Uterus (tissue), 3 donors: ENCODE measurements at regions not wholly inside any gene's neighbourhood (a gene's known extent, or its start where the extent isn't known, plus 50 kb on each side); places are given as distances from the start of the nearest gene placed in this dataset.
"Not testable (repeated sequence)": the region's sequence is repeated elsewhere in the genome, so short reads cannot be mapped to it uniquely, and the experiment has no call there.

Experiments
- DNase-seq, 2 donors: peaks; one replicate each; pipeline ENCODE4 v3.0.0-alpha.2; 2019 to 2020
- H3K27ac ChIP-seq, 2 donors: fragments of 200-600 bp; sonication (generic); 1 replicate in 1 of 2; 2 replicates in 1 of 2; pipeline ENCODE4 v1.5.1; 2016 to 2018
- H3K27me3 ChIP-seq, 2 donors: fragments of 200-600 bp; sonication (generic); one replicate each; pipeline ENCODE4 v1.5.1; 2018 to 2019; ENCODE audit warnings: control low read depth in 1 of 2
- H3K36me3 ChIP-seq, 2 donors: fragments of 200-600 bp; sonication (generic); one replicate each; pipeline ENCODE4 v1.5.1; 2019; ENCODE audit warnings: control low read depth in 1 of 2
- H3K4me1 ChIP-seq, 2 donors: fragments of 200-600 bp; sonication (generic); one replicate each; pipeline ENCODE4 v1.5.1; 2018 to 2019; ENCODE audit warnings: control low read depth in 1 of 2
- H3K4me3 ChIP-seq, 2 donors: fragments of 200-600 bp; sonication (generic); 1 replicate in 1 of 2; 2 replicates in 1 of 2; pipeline ENCODE4 v1.5.1; 2018 to 2019; ENCODE audit warnings: mild to moderate bottlenecking in 1 of 2
- H3K9me3 ChIP-seq, 2 donors: fragments of 200-600 bp; sonication (generic); one replicate each; pipeline ENCODE4 v1.5.1; 2019; ENCODE audit warnings: control low read depth in 1 of 2
- POLR2A ChIP-seq, 2 donors: fragments of 450-650 bp; IDR thresholded peaks; one replicate each; pipeline ENCODE4 v1.6.1; 2016; ENCODE audit warnings: antibody characterized with exemption in 2 of 2, mild to moderate bottlenecking in 1 of 2, moderate library complexity in 1 of 2
- intact Hi-C: fragments of 100-400 bp; cut with DNase I; formaldehyde crosslinking; loops from one replicate; pipeline ENCODE4 v1.15.1; 2023; ENCODE audit warnings: low total_unique reads
- TF ChIP-seq, protein P1 (sequence below), 4 experiments: fragments of 200-600 bp in 2 of 4; fragments of 450-650 bp in 2 of 4; sonication (generic) in 2 of 4; IDR thresholded peaks; one replicate each; pipeline ENCODE4 v1.5.1; 2016 to 2019; ENCODE audit warnings: antibody characterized with exemption in 4 of 4, mild to moderate bottlenecking in 2 of 4, moderate library complexity in 1 of 4
- donor health status: DM: yes; HTN: yes; CAD: no.

DNA sequence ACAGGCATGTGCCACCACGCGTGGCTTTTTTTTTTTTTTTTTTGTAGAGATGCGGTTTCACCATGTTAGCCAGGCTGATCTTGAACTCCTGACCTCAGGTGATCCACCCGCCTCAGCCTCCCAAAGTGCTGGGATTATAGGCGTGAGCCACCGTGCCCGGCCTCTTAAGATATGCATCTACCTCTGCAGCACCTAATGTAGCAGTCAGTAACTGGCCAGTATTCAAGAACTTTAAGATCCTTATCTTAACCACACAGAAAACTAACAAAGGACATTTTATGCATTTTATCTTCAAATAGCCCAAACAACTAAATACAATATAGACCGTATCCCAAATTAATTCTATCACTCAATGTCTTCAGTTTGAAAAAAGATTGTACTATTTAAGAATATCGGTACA, 618.7 kb downstream of the TLE1 start:
- Histone ChIP-seq H3K36me3 (no peaks in the 10 kb centered on the region), H3K4me3 (no peak overlapping the region), H3K9me3 (no peaks in the 10 kb centered on the region), H3K4me1 (no peaks in the 10 kb centered on the region), H3K27ac (no peak overlapping the region), H3K27me3 (no peaks in the 10 kb centered on the region)
- intact Hi-C loops, result no loop called here
- no peak for TF ChIP-seq POLR2A (IDR thresholded peaks at IDR 0.05)
- TF ChIP-seq, protein P1, sequence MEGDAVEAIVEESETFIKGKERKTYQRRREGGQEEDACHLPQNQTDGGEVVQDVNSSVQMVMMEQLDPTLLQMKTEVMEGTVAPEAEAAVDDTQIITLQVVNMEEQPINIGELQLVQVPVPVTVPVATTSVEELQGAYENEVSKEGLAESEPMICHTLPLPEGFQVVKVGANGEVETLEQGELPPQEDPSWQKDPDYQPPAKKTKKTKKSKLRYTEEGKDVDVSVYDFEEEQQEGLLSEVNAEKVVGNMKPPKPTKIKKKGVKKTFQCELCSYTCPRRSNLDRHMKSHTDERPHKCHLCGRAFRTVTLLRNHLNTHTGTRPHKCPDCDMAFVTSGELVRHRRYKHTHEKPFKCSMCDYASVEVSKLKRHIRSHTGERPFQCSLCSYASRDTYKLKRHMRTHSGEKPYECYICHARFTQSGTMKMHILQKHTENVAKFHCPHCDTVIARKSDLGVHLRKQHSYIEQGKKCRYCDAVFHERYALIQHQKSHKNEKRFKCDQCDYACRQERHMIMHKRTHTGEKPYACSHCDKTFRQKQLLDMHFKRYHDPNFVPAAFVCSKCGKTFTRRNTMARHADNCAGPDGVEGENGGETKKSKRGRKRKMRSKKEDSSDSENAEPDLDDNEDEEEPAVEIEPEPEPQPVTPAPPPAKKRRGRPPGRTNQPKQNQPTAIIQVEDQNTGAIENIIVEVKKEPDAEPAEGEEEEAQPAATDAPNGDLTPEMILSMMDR (IDR thresholded peaks at IDR 0.05), result no peak
- no peak for DNase-seq

DNA sequence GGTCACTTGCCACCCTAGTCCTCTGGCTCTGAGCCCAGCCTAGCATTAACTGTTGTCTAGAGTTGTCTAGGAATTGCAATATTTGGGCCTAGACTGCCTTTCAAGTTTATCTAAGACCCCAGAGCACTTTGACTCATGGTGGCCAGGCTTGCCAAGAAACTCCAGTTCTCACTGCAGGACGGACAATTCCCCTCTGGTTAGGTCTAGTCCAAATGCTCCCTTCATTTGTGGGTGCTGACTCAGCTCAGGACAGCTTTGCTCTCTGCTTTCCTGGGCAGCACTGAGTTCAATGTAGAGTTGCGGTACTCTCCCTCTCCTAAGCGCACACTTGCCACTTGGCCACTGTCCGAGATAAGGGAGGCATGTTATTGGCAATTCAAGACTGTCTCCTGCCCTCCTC, 619.4 kb downstream of the TLE1 start:
- DNase-seq, result no peak
- Histone ChIP-seq H3K4me1 (no peaks in the 10 kb centered on the region), H3K4me3 (no peak overlapping the region), H3K9me3 (no peaks in the 10 kb centered on the region), H3K27ac (no peak overlapping the region), H3K27me3 (no peaks in the 10 kb centered on the region), H3K36me3 (no peaks in the 10 kb centered on the region)
- intact Hi-C loops, result no loop called here
- TF ChIP-seq, protein P1 (IDR thresholded peaks at IDR 0.05), result no peak
- TF ChIP-seq POLR2A (IDR thresholded peaks at IDR 0.05), result no peak

DNA sequence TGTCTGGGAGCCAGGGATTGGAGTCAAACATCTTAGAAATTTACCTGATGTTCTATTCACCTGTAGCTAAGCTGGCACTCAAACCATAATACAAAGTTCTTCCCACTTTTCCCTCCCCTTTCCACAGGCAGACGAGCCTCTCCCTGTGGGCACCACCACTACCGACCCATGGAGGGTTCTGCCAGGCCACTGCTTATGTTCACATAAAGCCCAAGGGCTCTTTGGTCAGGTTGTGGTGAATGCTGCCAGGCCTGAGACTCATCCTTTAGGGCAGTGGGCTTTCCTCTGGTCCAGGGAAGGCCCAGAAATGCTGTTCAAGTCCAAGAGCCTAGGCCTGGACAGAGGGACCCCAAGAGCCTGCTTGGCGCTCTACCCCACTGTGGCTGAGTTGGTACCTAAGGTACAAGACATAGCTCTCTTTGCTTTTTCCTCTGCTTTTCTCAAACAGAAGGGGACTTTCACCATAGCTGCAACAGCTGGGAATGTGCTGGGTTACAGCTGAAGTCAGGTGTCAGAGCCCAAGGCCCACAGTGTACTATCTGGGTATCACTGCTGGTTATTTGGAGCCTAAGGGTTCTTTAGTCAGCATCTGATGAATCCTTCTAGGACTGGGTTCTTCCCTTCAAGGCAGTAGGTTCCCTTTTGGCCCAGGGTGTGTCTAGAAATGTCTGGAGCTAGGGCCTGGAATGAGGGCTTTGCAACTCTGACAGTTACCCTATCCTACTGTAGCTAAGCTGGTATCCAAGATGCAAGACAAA, 620.1 kb downstream of the TLE1 start:
- H3K36me3 ChIP-seq, result no peaks in the 10 kb centered on the region
- H3K9me3 ChIP-seq, result no peaks in the 10 kb centered on the region
- no peak for TF ChIP-seq POLR2A (IDR thresholded peaks at IDR 0.05)
- TF ChIP-seq, protein P1 (IDR thresholded peaks at IDR 0.05), result no peak
- H3K27me3 ChIP-seq, result no peaks in the 10 kb centered on the region
- intact Hi-C loops, result no loop called here
- H3K4me1 ChIP-seq, result no peaks in the 10 kb centered on the region
- DNase-seq, result no peak
- H3K27ac ChIP-seq, result no peak overlapping the region
- H3K4me3 ChIP-seq, result no peak overlapping the region

DNA sequence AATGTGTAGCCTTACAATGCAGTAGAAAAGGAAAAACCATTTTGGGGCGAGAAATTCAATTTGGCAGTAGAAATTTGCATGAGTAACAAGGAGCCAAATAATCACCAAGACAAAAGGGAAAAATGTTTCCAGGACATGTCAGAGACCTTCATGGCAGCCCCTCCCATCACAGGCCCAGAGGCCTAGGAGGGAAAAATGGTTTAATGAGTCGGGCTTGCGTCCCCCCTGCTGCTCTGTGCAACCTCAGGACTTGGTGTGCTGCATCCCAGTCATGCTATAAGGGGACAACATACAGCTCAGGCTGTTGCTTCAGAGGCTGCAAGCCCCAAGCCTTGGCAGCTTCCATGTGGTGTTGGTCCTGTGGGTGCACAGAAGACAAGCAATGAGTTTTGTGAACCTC, 626.4 kb downstream of the TLE1 start:
- DNase-seq, H3K27ac ChIP-seq, H3K27me3 ChIP-seq, H3K4me1 ChIP-seq, intact Hi-C loops, H3K36me3 ChIP-seq, H3K4me3 ChIP-seq, H3K9me3 ChIP-seq: not testable (repeated sequence)

DNA sequence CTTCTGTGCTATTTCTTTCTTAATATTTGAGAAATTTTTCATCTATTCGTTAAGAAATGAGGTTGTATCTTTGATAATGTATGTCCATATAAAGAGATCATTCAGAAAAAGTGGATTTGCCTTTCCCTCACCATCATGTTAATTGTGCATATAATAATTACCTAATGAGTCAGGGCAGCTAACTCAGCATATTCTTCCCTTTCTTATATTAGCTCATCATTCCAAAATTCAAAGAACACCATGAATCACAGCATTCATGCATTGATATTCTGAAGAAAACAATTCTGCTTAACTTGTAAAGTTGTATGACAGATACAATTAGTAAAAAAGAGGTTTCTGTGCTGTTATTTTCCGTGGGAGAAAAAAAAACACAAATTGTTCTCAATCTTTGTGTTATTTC, 630.6 kb downstream of the TLE1 start:
- TF ChIP-seq POLR2A (IDR thresholded peaks at IDR 0.05), result no peak
- Histone ChIP-seq H3K36me3 (no peaks in the 10 kb centered on the region), H3K4me3 (no peak overlapping the region), H3K27me3 (no peaks in the 10 kb centered on the region), H3K27ac (no peak overlapping the region), H3K4me1 (no peaks in the 10 kb centered on the region), H3K9me3 (no peaks in the 10 kb centered on the region)
- intact Hi-C loops, result no loop called here
- DNase-seq, result no peak

DNA sequence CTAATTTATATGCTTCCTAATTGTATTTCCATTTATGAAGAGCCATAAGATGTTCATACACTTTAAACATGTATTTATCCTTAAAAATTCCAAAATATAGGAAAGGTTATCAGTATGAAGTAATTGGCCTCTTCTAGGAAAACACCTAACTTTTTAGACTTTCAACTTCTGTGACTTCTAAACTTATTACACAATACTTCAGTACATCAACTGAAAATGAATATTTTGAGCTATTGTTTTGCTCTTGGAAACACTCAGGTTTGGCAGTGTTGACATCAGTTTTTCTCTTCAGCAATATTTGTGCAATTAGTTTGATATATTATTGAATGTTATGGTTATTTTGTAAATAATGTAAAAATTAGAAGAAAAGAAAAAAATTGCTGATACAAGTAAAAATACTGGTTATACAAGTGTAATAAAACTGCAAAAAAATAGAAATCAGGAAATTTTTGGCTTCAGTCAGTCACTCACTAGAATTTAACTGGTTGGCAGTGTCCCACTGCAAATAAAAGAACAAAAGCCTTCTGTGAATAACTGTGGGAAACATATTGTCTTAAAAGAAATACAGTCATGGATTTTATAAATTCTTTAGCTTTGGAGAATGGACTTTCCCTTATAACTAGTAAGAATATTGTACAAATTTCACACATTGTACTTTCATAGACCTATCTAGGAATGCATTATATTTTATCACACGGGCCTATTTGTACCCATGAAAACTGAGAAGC, 635.9 kb downstream of the TLE1 start:
- Histone ChIP-seq H3K9me3 (no peaks in the 10 kb centered on the region), H3K27me3 (no peaks in the 10 kb centered on the region), H3K36me3 (no peaks in the 10 kb centered on the region), H3K4me3 (no peak overlapping the region), H3K27ac (no peak overlapping the region), H3K4me1 (no peaks in the 10 kb centered on the region)
- DNase-seq, result no peak
- intact Hi-C loops, result no loop called here
- no peak for TF ChIP-seq POLR2A (IDR thresholded peaks at IDR 0.05)
- TF ChIP-seq, protein P1 (IDR thresholded peaks at IDR 0.05), result no peak
